ENCODE measurements at regions not wholly inside any gene's neighbourhood (a gene's known extent, or its start where the extent isn't known, plus 50 kb on each side); places are given as distances from the start of the nearest gene placed in this dataset.

- no peak for TF ChIP-seq CTCF (optimal IDR thresholded peaks at IDR 0.05 in 1 of 3, IDR thresholded peaks at IDR 0.05 in 1 of 3, conservative IDR thresholded peaks at IDR 0.05 in 1 of 3; ENCODE audit: extremely low read depth in 1 of 3, insufficient read depth in 2 of 3, low read length in 3 of 3)
- TF ChIP-seq EZH2 (IDR thresholded peaks at IDR 0.05; ENCODE audit: low read length), result no peak
These were observed 645.1 kb downstream of the RAPGEF2 start for GRCh38 chr4:159747983-159748382.

All from keratinocyte (primary cell).